NCI-H2196 treated with DMSO at 0.1 percent for 48 hours (cell line): ENCODE measurements at regions not wholly inside any gene's neighbourhood (a gene's known extent, or its start where the extent isn't known, plus 50 kb on each side); places are given as distances from the start of the nearest gene placed in this dataset.

ENCODE experiments used
- DNase-seq: peaks from one replicate; lab custom pipeline; 2025; ENCODE audit not compliant: unreplicated experiment; lab: John Stamatoyannopoulos, UW

GRCh38 chr5:128665747-128666355, 127.8 kb upstream of the FBN2 start:
- DNase-seq, result no peak

GRCh38 chr5:128667152-128667551, 129.1 kb upstream of the FBN2 start:
- DNase-seq, result no peak

DNA sequence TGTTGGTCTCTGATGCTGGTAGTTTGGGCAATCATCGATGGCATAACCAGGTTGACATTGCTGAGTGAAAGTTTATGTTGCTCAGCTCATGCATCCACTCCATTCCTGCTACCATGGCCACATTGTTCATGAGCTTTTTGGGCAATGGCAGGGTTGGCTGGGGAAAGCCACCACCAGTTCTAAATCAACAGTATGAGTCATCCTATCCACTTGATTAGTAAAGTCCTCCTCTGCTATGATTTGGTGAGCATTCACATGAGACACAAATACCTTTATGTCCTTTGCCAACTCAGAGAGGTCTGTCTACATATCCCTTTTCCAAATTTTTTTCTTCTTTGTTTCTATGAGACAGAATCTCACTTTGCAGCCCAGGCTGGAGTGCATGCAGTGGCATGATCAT, 129.7 kb upstream of the FBN2 start:
- DNase-seq, result no peak

GRCh38 chr5:128668921-128669320, 130.9 kb upstream of the FBN2 start:
- DNase-seq, result no peak

- DNase-seq, result no peak
Observed at GRCh38 chr5:128669803-128670202, 131.8 kb upstream of the FBN2 start.

DNA sequence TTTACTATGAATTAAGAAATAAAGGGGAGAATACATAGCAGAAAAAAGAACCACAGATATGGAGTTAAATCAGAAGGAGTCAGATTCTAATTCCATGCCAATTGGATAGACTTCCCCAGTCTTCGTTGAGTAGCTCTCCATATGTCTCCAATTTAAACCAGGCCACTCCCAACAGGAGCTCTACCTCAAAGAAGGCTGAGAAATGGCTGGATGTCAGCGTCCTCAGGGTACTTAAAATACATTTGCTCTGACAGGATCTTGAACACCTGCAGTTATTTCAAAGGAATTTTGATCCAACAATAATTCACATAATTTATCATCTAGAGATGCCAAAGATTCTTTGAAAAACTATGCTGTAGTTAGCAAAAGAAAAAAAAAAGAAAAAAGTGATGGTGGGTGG, 133.9 kb upstream of the FBN2 start:
- no peak for DNase-seq

DNA sequence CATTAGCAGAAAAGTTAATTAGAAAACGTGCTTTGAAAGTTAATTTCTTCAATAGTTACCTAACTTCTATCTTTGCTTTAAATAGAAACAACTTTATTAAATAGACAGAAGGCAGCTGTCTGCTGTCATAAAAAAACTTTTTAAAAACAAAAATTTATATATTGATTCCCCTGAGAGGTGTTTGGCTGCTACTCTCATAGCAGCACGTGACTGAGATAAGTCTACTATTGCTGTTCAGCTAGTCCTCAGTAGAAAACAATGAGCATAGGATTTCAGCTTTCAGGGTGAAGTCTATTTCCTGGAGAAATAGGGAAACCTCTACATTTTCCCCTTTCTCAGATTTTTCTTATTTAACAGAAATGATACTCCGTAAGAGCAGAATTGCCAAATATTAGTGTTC, 135.0 kb upstream of the FBN2 start:
- no peak for DNase-seq

GRCh38 chr5:128673411-128673957, 135.4 kb upstream of the FBN2 start:
- no peak for DNase-seq

DNA sequence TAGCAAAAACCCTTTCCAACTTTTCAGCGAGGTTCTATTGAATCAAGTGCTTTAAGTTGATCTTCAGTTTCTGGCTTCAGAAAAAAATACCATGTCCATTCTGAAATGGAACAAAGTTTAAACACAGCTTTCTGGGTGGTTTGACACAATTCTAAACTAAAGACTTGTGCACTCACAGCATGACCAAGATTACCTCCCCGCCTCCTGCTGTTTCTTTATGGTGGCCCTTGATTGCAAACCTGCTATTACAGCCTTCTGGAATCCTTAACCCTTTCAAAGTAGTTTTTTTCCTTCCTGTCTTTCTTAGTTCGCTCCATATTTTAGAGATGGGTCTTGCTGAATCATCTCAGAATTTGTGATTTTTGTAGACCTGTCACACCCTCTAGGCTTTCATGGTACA, 135.9 kb upstream of the FBN2 start:
- no peak for DNase-seq

- DNase-seq, result no peak
Observed at GRCh38 chr5:128674837-128675446, 136.9 kb upstream of the FBN2 start.

DNA sequence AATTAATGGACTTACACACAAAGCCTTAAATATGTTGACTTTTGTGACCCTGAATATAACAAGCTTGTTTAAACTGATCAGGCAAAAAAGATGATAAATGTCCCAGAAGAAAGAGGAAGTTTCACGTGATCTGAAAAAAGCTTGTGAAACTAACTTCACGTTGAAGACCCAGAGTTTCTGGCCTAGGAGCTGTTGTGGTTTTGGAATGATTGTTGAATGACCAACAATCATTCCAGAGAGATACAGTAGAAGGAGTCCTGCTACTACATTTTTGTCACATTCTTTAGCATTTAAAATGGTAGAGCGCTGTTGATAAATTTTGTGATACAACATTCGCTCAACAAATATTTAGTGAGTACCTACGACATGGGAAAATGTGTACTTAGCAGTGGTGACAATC, 143.1 kb upstream of the FBN2 start:
- no peak for DNase-seq

DNA sequence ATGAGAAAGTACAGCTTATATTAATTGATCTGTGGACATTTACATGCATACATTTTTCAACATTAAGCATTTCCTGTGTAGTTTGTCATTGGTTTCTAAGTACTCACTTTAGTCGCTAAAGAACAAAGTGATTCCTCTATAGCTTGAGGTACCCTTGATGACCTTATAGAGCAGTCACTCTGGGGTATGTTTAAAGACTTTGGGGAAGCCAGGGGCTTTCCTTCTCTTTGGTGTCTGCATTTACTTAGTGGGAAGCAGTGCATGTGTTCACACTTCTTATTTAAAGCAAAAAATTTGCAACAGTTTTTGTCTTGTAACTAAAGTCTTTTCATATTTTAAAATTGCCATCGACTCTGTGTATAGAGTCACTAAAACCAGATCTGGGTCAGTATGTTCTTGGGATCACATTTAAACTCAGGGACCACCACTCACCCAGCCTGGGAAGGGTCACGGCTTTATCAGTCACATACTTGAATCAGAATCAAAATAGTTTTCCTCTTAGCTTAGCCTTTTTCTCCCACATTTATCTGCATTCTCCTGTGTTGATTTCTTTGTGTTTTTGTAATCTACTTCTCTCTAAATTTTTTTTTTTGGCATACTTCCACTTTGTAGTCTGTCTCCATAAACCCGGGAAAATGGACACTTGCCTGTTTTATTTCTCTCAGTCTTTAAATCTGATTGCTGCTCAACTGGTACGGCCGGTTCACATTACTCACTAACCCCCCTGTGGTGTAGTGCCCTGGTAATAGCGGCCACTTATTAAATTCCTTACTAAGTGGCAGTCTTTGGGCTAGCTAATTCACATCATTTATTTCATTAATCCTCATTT, 143.9 kb upstream of the FBN2 start:
- DNase-seq, result no peak

GRCh38 chr5:128682669-128683068, 144.6 kb upstream of the FBN2 start:
- DNase-seq, result no peak

GRCh38 chr5:128684961-128685360, 146.9 kb upstream of the FBN2 start:
- DNase-seq, result no peak

DNA sequence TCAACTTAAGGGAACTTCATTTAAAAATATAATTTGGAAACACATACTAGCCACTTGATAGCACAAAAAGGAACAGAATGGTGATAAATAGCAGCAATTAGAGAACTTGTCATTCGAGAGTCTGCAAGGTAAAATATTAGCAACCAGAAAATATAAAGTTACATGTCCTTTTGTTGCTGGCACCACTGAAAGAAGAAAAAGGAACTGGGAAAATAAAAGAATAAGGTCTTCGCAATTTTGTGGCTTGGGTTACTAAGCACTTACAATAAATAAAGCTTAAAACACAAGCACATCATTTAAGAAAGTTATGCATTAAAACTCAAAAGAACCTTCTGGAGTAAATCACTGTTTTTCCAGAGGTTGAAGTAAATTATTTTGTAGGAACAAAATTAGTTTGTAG, 149.9 kb upstream of the FBN2 start:
- DNase-seq, result no peak

GRCh38 chr5:128693764-128694163, 155.7 kb upstream of the FBN2 start:
- no peak for DNase-seq

DNA sequence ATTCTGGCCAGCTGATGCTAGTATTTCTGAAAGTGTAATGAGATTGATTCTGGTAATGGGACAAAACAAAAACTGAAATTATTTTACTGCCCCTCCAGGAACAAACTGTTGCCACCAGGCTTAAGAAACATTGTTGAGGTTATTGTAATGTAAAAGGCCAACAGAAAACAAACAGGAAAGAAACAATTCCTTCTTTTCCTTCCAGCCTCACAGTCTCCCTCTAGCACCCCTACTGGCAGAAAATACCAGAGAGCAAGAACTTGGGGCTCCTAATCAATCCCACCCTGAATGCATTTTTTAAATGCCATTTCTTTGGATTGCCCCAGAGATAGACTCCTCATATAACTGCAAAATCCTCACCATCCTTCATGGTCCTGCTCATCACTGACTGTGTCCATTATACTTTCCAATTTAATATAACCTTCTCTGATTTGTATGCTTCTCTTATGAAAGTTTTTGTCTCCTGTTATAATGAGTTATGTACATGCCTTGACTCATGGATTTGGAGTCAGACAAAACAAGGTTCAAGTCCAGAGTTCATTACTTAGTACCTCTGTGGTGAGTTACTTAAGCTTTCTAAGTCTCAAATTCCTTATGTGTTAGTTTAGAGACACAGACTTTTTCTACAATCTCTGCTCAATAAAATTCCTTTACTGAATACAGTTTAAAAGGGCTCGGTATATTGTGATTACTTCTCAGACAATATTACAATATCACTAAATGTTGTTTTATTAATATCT, 157.9 kb upstream of the FBN2 start:
- DNase-seq, result no peak

- DNase-seq, result no peak
Observed at GRCh38 chr5:128701301-128701700, 163.3 kb upstream of the FBN2 start.

GRCh38 chr5:128703322-128703721, 165.3 kb upstream of the FBN2 start:
- no peak for DNase-seq

DNA sequence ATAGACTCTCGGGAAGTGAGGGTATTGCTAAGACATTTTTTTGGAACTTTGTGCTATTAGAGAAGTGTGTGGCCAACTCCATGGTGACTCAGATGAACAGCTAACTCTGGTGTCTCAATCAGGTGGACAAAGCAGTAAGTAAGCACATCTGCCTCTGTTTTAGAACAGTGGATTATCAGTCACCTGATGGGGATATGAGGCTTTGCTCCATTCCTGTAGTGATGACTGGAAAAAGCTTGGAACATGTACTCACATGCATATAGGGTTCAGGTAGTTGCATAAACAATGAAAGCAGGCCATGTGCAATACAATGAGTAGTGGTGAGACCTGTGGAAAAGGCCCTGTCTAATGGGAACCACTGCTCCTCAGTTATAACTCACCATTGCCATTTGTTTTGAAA, 168.2 kb upstream of the FBN2 start:
- no peak for DNase-seq

- no peak for DNase-seq
Observed at GRCh38 chr5:128708841-128709240, 170.8 kb upstream of the FBN2 start.
